ENCODE measurements at regions not wholly inside any gene's neighbourhood (a gene's known extent, or its start where the extent isn't known, plus 50 kb on each side); places are given as distances from the start of the nearest gene placed in this dataset.
A peak's percentile ranks its signal among the peaks of the same experiment; 100 is the strongest.

- Mint-ChIP-seq H3K27ac (no peak overlapping the region), H3K9me3 (no peaks in the 10 kb centered on the region), H3K27me3 (ENCODE audit: low read depth in 3 of 3) (no peaks in the 10 kb centered on the region), H3K36me3 (peaks cover 0 to 2% of the 10 kb centered on the region in 2 donors), H3K4me3 (no peak overlapping the region), H3K4me1 (peaks cover 29% of the 10 kb centered on the region)
- H3K27ac ChIP-seq (ENCODE audit: low read depth in 1 of 2, low read length in 2 of 2): no peak overlapping the region
- H3K4me2 ChIP-seq (replicated peaks; ENCODE audit: extremely low read depth, low read length, poor library complexity, severe bottlenecking): no peak overlapping the region
- H2AFZ ChIP-seq (ENCODE audit: insufficient read depth, low read depth, low read length, poor library complexity, severe bottlenecking): no peak overlapping the region
- no peak overlapping the region for H3K4me3 ChIP-seq (replicated peaks in 1 of 3; ENCODE audit: low read depth in 2 of 3, low read length in 3 of 3)
- H3K36me3 ChIP-seq (replicated peaks in 1 of 2; ENCODE audit: control insufficient read depth in 1 of 2, insufficient read depth in 2 of 2, low read length in 2 of 2): no peaks in the 10 kb centered on the region
- no peaks in the 10 kb centered on the region for H3K9me3 ChIP-seq (replicated peaks in 1 of 2; ENCODE audit: control insufficient read depth in 1 of 2, insufficient read depth in 1 of 2, low read length in 2 of 2)
- H3K4me1 ChIP-seq (ENCODE audit: control insufficient read depth in 1 of 2, insufficient read depth in 2 of 2, low read length in 2 of 2): peaks cover 20 to 25% of the 10 kb centered on the region in 2 donors
- H4K20me1 ChIP-seq (ENCODE audit: insufficient read depth, low read length): no peaks in the 10 kb centered on the region
- H3K9ac ChIP-seq (ENCODE audit: insufficient read depth, low read length, poor library complexity, severe bottlenecking): no peak overlapping the region
- TF ChIP-seq CTCF (IDR thresholded peaks at IDR 0.05): no peak
- H3K79me2 ChIP-seq (ENCODE audit: insufficient read depth, low read length): no peaks in the 10 kb centered on the region
- intact Hi-C loops (cut with micrococcal nuclease): loop anchor here (10.0 kb wide), 1 partner anchor 862 kb away; no protein-coding TSS in a partner anchor
- DNase-seq: no peak
- no peaks in the 10 kb centered on the region for H3K27me3 ChIP-seq (ENCODE audit: control insufficient read depth in 2 of 2, insufficient read depth in 2 of 2, low read length in 2 of 2)
- WGBS (ENCODE audit: insufficient coverage): 100% methylated on average over 1 of the region's 2 CpGs
Observed at GRCh38 chr4:82266345-82266744, 107.4 kb downstream of the HNRNPD start.

GRCh38 chr4:82261084-82261483 lies 112.7 kb downstream of the HNRNPD start:
- H3K79me2 ChIP-seq (ENCODE audit: insufficient read depth, low read length): no peaks in the 10 kb centered on the region
- peaks cover 0 to 3% (median 1%) of the 10 kb centered on the region in 3 donors for H3K27me3 Mint-ChIP-seq (ENCODE audit: low read depth in 3 of 3)
- H3K9ac ChIP-seq (ENCODE audit: insufficient read depth, low read length, poor library complexity, severe bottlenecking): no peak overlapping the region
- no peak overlapping the region for H3K4me2 ChIP-seq (replicated peaks; ENCODE audit: extremely low read depth, low read length, poor library complexity, severe bottlenecking)
- H3K36me3 ChIP-seq (replicated peaks in 1 of 2; ENCODE audit: control insufficient read depth in 1 of 2, insufficient read depth in 2 of 2, low read length in 2 of 2): no peaks in the 10 kb centered on the region
- H3K4me3 Mint-ChIP-seq: no peak overlapping the region
- peaks cover 10 to 21% of the 10 kb centered on the region in 2 donors for H3K4me1 ChIP-seq (ENCODE audit: control insufficient read depth in 1 of 2, insufficient read depth in 2 of 2, low read length in 2 of 2)
- H4K20me1 ChIP-seq (ENCODE audit: insufficient read depth, low read length): no peaks in the 10 kb centered on the region
- no CpG with 5 or more reads among the region's 2 CpGs for WGBS (ENCODE audit: insufficient coverage)
- DNase-seq: peak in 2 of 3 donors; percentile 12 to 27
- H3K27ac Mint-ChIP-seq: peak overlapping the region in 1 of 7 donors; percentile 10
- no peak overlapping the region for H3K27ac ChIP-seq (ENCODE audit: low read depth in 1 of 2, low read length in 2 of 2)
- H3K4me1 Mint-ChIP-seq: peaks cover 20% of the 10 kb centered on the region
- H3K36me3 Mint-ChIP-seq: peaks cover 0 to 2% of the 10 kb centered on the region in 2 donors
- H3K9me3 Mint-ChIP-seq: no peaks in the 10 kb centered on the region
- intact Hi-C loops (cut with micrococcal nuclease): loop anchor here (10.0 kb wide), 1 partner anchor 856 kb away; no protein-coding TSS in a partner anchor
- no peak overlapping the region for H3K4me3 ChIP-seq (replicated peaks in 1 of 3; ENCODE audit: low read depth in 2 of 3, low read length in 3 of 3)
- H3K9me3 ChIP-seq (replicated peaks in 1 of 2; ENCODE audit: control insufficient read depth in 1 of 2, insufficient read depth in 1 of 2, low read length in 2 of 2): no peaks in the 10 kb centered on the region
- H2AFZ ChIP-seq (ENCODE audit: insufficient read depth, low read depth, low read length, poor library complexity, severe bottlenecking): no peak overlapping the region
- no peaks in the 10 kb centered on the region for H3K27me3 ChIP-seq (ENCODE audit: control insufficient read depth in 2 of 2, insufficient read depth in 2 of 2, low read length in 2 of 2)
- no peak for TF ChIP-seq CTCF (IDR thresholded peaks at IDR 0.05)

Data from CD14-positive monocyte (primary cell).